H1 (cell line): ENCODE measurements at regions not wholly inside any gene's neighbourhood (a gene's known extent, or its start where the extent isn't known, plus 50 kb on each side); places are given as distances from the start of the nearest gene placed in this dataset.

Source experiments
- CTCF ChIA-PET: fragments of 300-600 bp; sonication (Branson Sonifier 250); formaldehyde crosslinking; loops from one replicate; lab custom pipeline; 2021; ENCODE audit not compliant: partially characterized antibody; lab: Charles Lee
- POLR2A ChIA-PET: fragments of 300-600 bp; sonication (Branson Sonifier 250); formaldehyde crosslinking; loops from one replicate; lab custom pipeline; 2021; ENCODE audit warnings: inconsistent platforms; ENCODE audit not compliant: partially characterized antibody; lab: Charles Lee
- DNase-seq, 2 experiments: peaks; one replicate each; pipeline versions ENCODE4 v3.0.0 to v3.0.0-alpha.2; 2010 to 2022; ENCODE audit warnings: low spot score in 2 of 2, low read depth in 1 of 2, mixed read lengths in 1 of 2
- FAIRE-seq: peaks from 2 replicates; lab custom pipeline; 2011; peaks lifted over from hg19 to GRCh38; lab: Jason Lieb, UNC
- H2AFZ ChIP-seq: 2 replicates; pipeline ENCODE4 v1.8.1; 2012; ENCODE audit warnings: low read length, inconsistent platforms
- H2AK5ac ChIP-seq: 2 replicates; pipeline ENCODE4 v1.6.1; 2013; ENCODE audit warnings: low read depth, low read length
- H2BK120ac ChIP-seq: replicated peaks from 2 replicates; pipeline ENCODE3; 2013; ENCODE audit warnings: low read depth, low read length, inconsistent platforms
- H2BK12ac ChIP-seq: 2 replicates; pipeline ENCODE4 v1.6.1; 2013; ENCODE audit warnings: low read depth, low read length
- H2BK15ac ChIP-seq: 2 replicates; pipeline ENCODE4 v1.6.1; 2013; ENCODE audit warnings: low read length
- H2BK20ac ChIP-seq: 2 replicates; pipeline ENCODE4 v1.6.1; 2013; ENCODE audit warnings: low read length
- H2BK5ac ChIP-seq: 2 replicates; pipeline ENCODE4 v1.6.1; 2013; ENCODE audit warnings: low read depth, low read length
- H3K14ac ChIP-seq: 2 replicates; pipeline ENCODE4 v1.6.1; 2013; ENCODE audit warnings: inconsistent platforms; ENCODE audit not compliant: insufficient read length
- H3K18ac ChIP-seq: 2 replicates; pipeline ENCODE4 v1.6.1; 2013; ENCODE audit warnings: low read length; ENCODE audit errors: extremely low read depth
- H3K23ac ChIP-seq: 2 replicates; pipeline ENCODE4 v1.6.1; 2013; ENCODE audit warnings: inconsistent platforms; ENCODE audit not compliant: insufficient read length
- H3K23me2 ChIP-seq: 2 replicates; pipeline ENCODE4 v1.6.1; 2013; ENCODE audit warnings: low read depth, low read length
- H3K27ac ChIP-seq: 2 replicates; pipeline ENCODE4 v1.6.1; 2011; ENCODE audit warnings: low read depth, low read length, inconsistent platforms
- H3K27me3 ChIP-seq, 4 experiments: replicated peaks in 1 of 4; 1 replicate in 1 of 4; 2 replicates in 3 of 4; pipeline versions ENCODE4 v1.6.1 to v1.8.1; 2011 to 2013; ENCODE audit warnings: low read length in 3 of 4, mild to moderate bottlenecking in 3 of 4, inconsistent platforms in 2 of 4, mixed read lengths in 2 of 4, moderate library complexity in 1 of 4; ENCODE audit not compliant: control insufficient read depth in 3 of 4, insufficient read depth in 3 of 4; ENCODE audit errors: extremely low read depth in 1 of 4
- H3K36me3 ChIP-seq, 4 experiments: 2 replicates each; pipeline versions ENCODE4 v1.6.1 to v1.8.1; 2011 to 2013; ENCODE audit warnings: mild to moderate bottlenecking in 4 of 4, low read length in 3 of 4, moderate library complexity in 2 of 4, control low read depth in 1 of 4, inconsistent platforms in 1 of 4; ENCODE audit not compliant: insufficient read depth in 4 of 4, control insufficient read depth in 2 of 4
- H3K4ac ChIP-seq: replicated peaks from 2 replicates; pipeline ENCODE3; 2013; ENCODE audit warnings: low read length, low read depth, mixed read lengths, inconsistent platforms; ENCODE audit not compliant: insufficient read length
- H3K4me1 ChIP-seq, 4 experiments: replicated peaks in 1 of 4; 1 replicate in 1 of 4; 2 replicates in 3 of 4; pipeline versions ENCODE4 v1.6.1 to v1.8.1; 2011 to 2013; ENCODE audit warnings: low read length in 3 of 4, inconsistent platforms in 2 of 4, mixed read lengths in 1 of 4; ENCODE audit not compliant: insufficient read depth in 4 of 4, control insufficient read depth in 3 of 4
- H3K4me2 ChIP-seq, 2 experiments: 2 replicates each; pipeline versions ENCODE4 v1.6.1 to v1.8.1; 2011 to 2013; ENCODE audit warnings: low read depth in 2 of 2, low read length in 2 of 2, control low read depth in 1 of 2, inconsistent platforms in 1 of 2, mild to moderate bottlenecking in 1 of 2; ENCODE audit not compliant: insufficient read depth in 1 of 2
- H3K4me3 ChIP-seq, 4 experiments: fragments of 200-600, 300-600 bp in 1 of 4; sonication (generic), shearing (Covaris generic), sonication (Bioruptor Twin) in 1 of 4; 2 replicates each; pipeline versions ENCODE4 v1.5.1 to v1.8.1; 2011 to 2016; ENCODE audit warnings: low read length in 4 of 4, low read depth in 3 of 4, control low read depth in 2 of 4, inconsistent platforms in 2 of 4, mild to moderate bottlenecking in 2 of 4, mixed read lengths in 1 of 4, moderate library complexity in 1 of 4; ENCODE audit not compliant: insufficient read depth in 2 of 4; ENCODE audit errors: extremely low read depth in 1 of 4
- H3K56ac ChIP-seq: replicated peaks from 2 replicates; pipeline ENCODE3; 2013; ENCODE audit warnings: low read depth, mild to moderate bottlenecking, mixed read lengths, low read length, inconsistent platforms; ENCODE audit not compliant: insufficient read length
- H3K79me1 ChIP-seq: 2 replicates; pipeline ENCODE4 v1.6.1; 2013; ENCODE audit warnings: low read depth, low read length, control low read depth
- H3K79me2 ChIP-seq, 2 experiments: 2 replicates each; pipeline versions ENCODE4 v1.6.1 to v1.8.1; 2012 to 2013; ENCODE audit warnings: low read length in 2 of 2, mild to moderate bottlenecking in 2 of 2, inconsistent platforms in 1 of 2; ENCODE audit not compliant: insufficient read depth in 2 of 2, control insufficient read depth in 1 of 2
- H3K9ac ChIP-seq, 4 experiments: replicated peaks in 1 of 4; 1 replicate in 1 of 4; 2 replicates in 3 of 4; pipeline versions ENCODE4 v1.6.1 to v1.8.1; 2011 to 2013; ENCODE audit warnings: low read depth in 3 of 4, low read length in 3 of 4, control low read depth in 2 of 4, mild to moderate bottlenecking in 2 of 4, moderate library complexity in 2 of 4, inconsistent platforms in 1 of 4; ENCODE audit errors: extremely low read depth in 1 of 4
- H3K9me3 ChIP-seq, 2 experiments: 2 replicates each; pipeline versions ENCODE4 v1.6.1 to v1.8.1; 2012 to 2013; ENCODE audit warnings: mild to moderate bottlenecking in 2 of 2, moderate library complexity in 2 of 2, control low read depth in 1 of 2, inconsistent platforms in 1 of 2, low read depth in 1 of 2, low read length in 1 of 2, mixed read lengths in 1 of 2; ENCODE audit not compliant: insufficient read depth in 2 of 2
- H4K20me1 ChIP-seq, 2 experiments: replicated peaks in 1 of 2; 2 replicates each; pipeline versions ENCODE3 to v1.8.1; 2011 to 2013; ENCODE audit warnings: inconsistent platforms in 2 of 2, low read length in 2 of 2, mild to moderate bottlenecking in 1 of 2; ENCODE audit not compliant: insufficient read depth in 2 of 2, control insufficient read depth in 1 of 2
- H4K5ac ChIP-seq: 2 replicates; pipeline ENCODE4 v1.6.1; 2013; ENCODE audit warnings: low read length, low read depth, mixed read lengths, inconsistent platforms; ENCODE audit not compliant: insufficient read length
- H4K8ac ChIP-seq: 2 replicates; pipeline ENCODE4 v1.8.0; 2013; ENCODE audit warnings: mild to moderate bottlenecking, moderate library complexity, low read length, inconsistent platforms; ENCODE audit not compliant: insufficient read depth; ENCODE audit errors: extremely low read depth
- H4K91ac ChIP-seq: replicated peaks from 2 replicates; pipeline ENCODE3; 2013; ENCODE audit warnings: low read length, mixed read lengths, inconsistent platforms; ENCODE audit not compliant: insufficient read length
- GABPA ChIP-seq: IDR thresholded peaks from 2 replicates; pipeline ENCODE4 v1.6.1; 2011; ENCODE audit warnings: mild to moderate bottlenecking, low read length, moderate library complexity, borderline replicate concordance; ENCODE audit not compliant: insufficient read depth
- KDM1A ChIP-seq: fragments of 200-600, 300-600 bp; sonication (generic); IDR thresholded peaks from 2 replicates; pipeline ENCODE4 v1.7.1; 2016; ENCODE audit warnings: mild to moderate bottlenecking, low read length, borderline replicate concordance
- POLR2AphosphoS5 ChIP-seq: IDR thresholded peaks from 2 replicates; pipeline ENCODE4 v1.6.1; 2011; ENCODE audit warnings: low read depth, low read length
- SIRT6 ChIP-seq: IDR thresholded peaks from one replicate; pipeline ENCODE4 v1.7.1; 2012; ENCODE audit warnings: low read length, inconsistent platforms
- TCF12 ChIP-seq: IDR thresholded peaks from 2 replicates; pipeline ENCODE4 v1.6.1; 2011; ENCODE audit warnings: low read depth, mild to moderate bottlenecking, low read length
- TEAD4 ChIP-seq: IDR thresholded peaks from 2 replicates; pipeline ENCODE4 v1.6.1; 2012; ENCODE audit warnings: low read depth, low read length, inconsistent platforms, mixed read lengths
- WGBS, 2 experiments: shearing (Covaris generic) in 1 of 2; methylation state at CpG; one replicate each; pipeline versions ENCODE4 v1.1.6 to v1.1.7; 2013 to 2015; ENCODE audit warnings: low lambda C conversion rate in 2 of 2, mixed read lengths in 2 of 2, inconsistent platforms in 1 of 2, low coverage in 1 of 2, missing lambda C conversion rate in 1 of 2; ENCODE audit not compliant: insufficient replicate concordance in 2 of 2, insufficient coverage in 1 of 2, insufficient read length in 1 of 2; ENCODE audit errors: extremely low coverage in 1 of 2, missing lambda C conversion rate in 1 of 2; 5-methylcytosine and 5-hydroxymethylcytosine counted together

DNA sequence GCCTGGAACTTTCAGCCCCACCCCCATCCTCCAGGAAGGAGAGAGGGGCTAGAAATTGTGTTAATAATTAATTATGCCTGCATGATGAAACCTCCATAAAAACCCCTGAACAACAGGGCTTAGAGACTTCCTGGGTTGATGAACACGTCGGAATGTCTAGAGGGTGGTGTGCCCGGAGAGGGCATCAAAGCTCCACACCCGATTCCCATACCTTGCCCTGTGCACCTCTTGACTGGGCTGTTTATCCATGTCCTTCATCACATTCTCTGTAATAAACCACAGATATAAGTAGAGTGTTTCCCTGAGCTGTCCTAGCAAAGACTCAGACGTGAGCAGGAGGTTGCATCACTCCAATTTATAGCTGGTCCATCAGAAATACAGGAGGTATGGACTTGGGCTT lies 624.0 kb downstream of the NPHP4 start:
- Histone ChIP-seq H2AFZ (no peak overlapping the region), H2AK5ac (no peak overlapping the region), H3K4me3 (no peak overlapping the region), H3K79me1 (no peaks in the 10 kb centered on the region), H3K56ac (no peak overlapping the region), H4K5ac (no peak overlapping the region), H3K4me1 (no peaks in the 10 kb centered on the region; a peak in 1 of 7 replicates), H4K91ac (no peak overlapping the region), H3K14ac (no peak overlapping the region), H3K9me3 (peaks cover 6% of the 10 kb centered on the region in 2 experiments), H2BK20ac (no peak overlapping the region), H3K27ac (no peak overlapping the region), H3K4ac (no peak overlapping the region), H3K27me3 (no peaks in the 10 kb centered on the region; a peak in 1 of 7 replicates), H3K36me3 (no peaks in the 10 kb centered on the region), H3K23me2 (no peaks in the 10 kb centered on the region), H3K4me2 (no peak overlapping the region), H2BK120ac (no peak overlapping the region), H3K9ac (no peak overlapping the region), H2BK15ac (no peak overlapping the region), H2BK5ac (no peak overlapping the region), H3K79me2 (no peaks in the 10 kb centered on the region), H3K23ac (no peak overlapping the region), H2BK12ac (no peak overlapping the region), H4K20me1 (no peaks in the 10 kb centered on the region), H4K8ac (no peak overlapping the region), H3K18ac (no peak overlapping the region)
- no peak for TF ChIP-seq KDM1A
- no peak for TF ChIP-seq TEAD4
- TF ChIP-seq GABPA: no peak
- no peak for TF ChIP-seq POLR2AphosphoS5
- TF ChIP-seq SIRT6: no peak
- TF ChIP-seq TCF12: no peak
- DNase-seq: no peak
- FAIRE-seq: no peak
- ChIA-PET POLR2A (no interaction called here), CTCF (no interaction called here)
- WGBS, 2 experiments: 92% methylated on average over 5 of the region's 5 CpGs; no CpG with 5 or more reads in 1 of the 2 experiments
